Astrocyte (in vitro differentiated cells and primary cell): ENCODE measurements at regions not wholly inside any gene's neighbourhood (a gene's known extent, or its start where the extent isn't known, plus 50 kb on each side); places are given as distances from the start of the nearest gene placed in this dataset.

ENCODE experiments used
- CTCF ChIP-seq: IDR thresholded peaks from 2 replicates; pipeline ENCODE4 v1.5.1; 2011; ENCODE audit warnings: low read depth, mild to moderate bottlenecking, inconsistent platforms, low read length, moderate library complexity; ENCODE audit not compliant: insufficient read depth
- EZH2 ChIP-seq: IDR thresholded peaks from 2 replicates; pipeline ENCODE4 v1.6.1; 2012; ENCODE audit warnings: mild to moderate bottlenecking, low read length, inconsistent platforms; ENCODE audit not compliant: insufficient read depth

GRCh38 chr21:18168108-18168507 is 76.5 kb upstream of the CHODL start:
- no peak for TF ChIP-seq CTCF
- no peak for TF ChIP-seq EZH2
